HCT116 (cell line): ENCODE measurements at regions not wholly inside any gene's neighbourhood (a gene's known extent, or its start where the extent isn't known, plus 50 kb on each side); places are given as distances from the start of the nearest gene placed in this dataset.

Source experiments
- ATAC-seq: fragments of 200-7000 bp; cut with Tn5 transposase; 2 replicates; pipeline ENCODE4 v1.9.1; 2020; ENCODE audit warnings: mild to moderate bottlenecking, moderate library complexity
- BruUV-seq: library from RNA; stranded (reverse); fragments of 400-500 nt; replicated peaks from 2 replicates; lab custom pipeline; 2021; lab: Mats Ljungman, UMichigan
- CTCF ChIA-PET: fragments of 300-600 bp; sonication (Branson Sonifier 250); formaldehyde crosslinking; loops from one replicate; lab custom pipeline; 2021; ENCODE audit warnings: antibody characterized with exemption; lab: Charles Lee
- POLR2A ChIA-PET: fragments of 300-600, 350-600 bp; sonication (Branson Sonifier 250); formaldehyde crosslinking; loops from one replicate; lab custom pipeline; 2021; ENCODE audit warnings: antibody characterized with exemption; lab: Charles Lee
- RAD21 ChIA-PET, 2 experiments: fragments of 300-600 bp; sonication (Branson Sonifier 250); formaldehyde crosslinking; loops; one replicate each; lab custom pipeline; 2023; ENCODE audit warnings: low total read pairs in 2 of 2; ENCODE audit not compliant: uncharacterized antibody in 2 of 2, unreplicated experiment in 2 of 2, low non-redundant PET in 1 of 2; lab: Charles Lee
- DNase-seq: peaks from one replicate; pipeline ENCODE4 v3.0.0-alpha.2; 2010; ENCODE audit warnings: low read depth, low spot score
- H2AFZ ChIP-seq: fragments of 200-600 bp; shearing (Covaris generic), sonication (generic); 2 replicates; pipeline ENCODE4 v1.6.1; 2017; ENCODE audit warnings: low read depth, mixed run types, mixed read lengths, antibody characterized with exemption, low read length; ENCODE audit not compliant: poor library complexity, severe bottlenecking
- H3K27ac ChIP-seq: 2 replicates; pipeline ENCODE4 v1.5.1; 2012; ENCODE audit warnings: low read depth, low read length
- H3K27me3 ChIP-seq: fragments of 200-600 bp; sonication (generic); 2 replicates; pipeline ENCODE4 v1.6.1; 2016; ENCODE audit warnings: mixed run types, low read length, mixed read lengths; ENCODE audit not compliant: insufficient read depth
- H3K36me3 ChIP-seq, 2 experiments: fragments of 200-500 bp in 1 of 2; fragments of 200-600 bp in 1 of 2; sonication (Bioruptor generic) in 1 of 2; sonication (generic) in 1 of 2; 2 replicates each; pipeline versions ENCODE4 v1.5.1 to v1.6.1; 2014 to 2016; ENCODE audit warnings: low read length in 2 of 2, inconsistent platforms in 1 of 2, mixed read lengths in 1 of 2, mixed run types in 1 of 2; ENCODE audit not compliant: insufficient read depth in 2 of 2, control insufficient read depth in 1 of 2
- H3K4me1 ChIP-seq, 2 experiments: fragments of 200-600 bp in 1 of 2; sonication (generic) in 1 of 2; 2 replicates each; pipeline versions ENCODE4 v1.5.1 to v1.6.1; 2012 to 2017; ENCODE audit warnings: low read length in 2 of 2, inconsistent platforms in 1 of 2, mild to moderate bottlenecking in 1 of 2, mixed read lengths in 1 of 2, mixed run types in 1 of 2, moderate library complexity in 1 of 2; ENCODE audit not compliant: insufficient read depth in 2 of 2, control insufficient read depth in 1 of 2
- H3K4me2 ChIP-seq: fragments of 200-600 bp; sonication (generic); 2 replicates; pipeline ENCODE4 v1.6.1; 2017; ENCODE audit warnings: mixed run types, low read length, mixed read lengths
- H3K4me3 ChIP-seq, 2 experiments: fragments of 200-600 bp in 1 of 2; sonication (generic) in 1 of 2; replicated peaks in 1 of 2; 2 replicates each; pipeline ENCODE4 v1.5.1; 2011 to 2016; ENCODE audit warnings: low read length in 2 of 2, control low read depth in 1 of 2, low read depth in 1 of 2, mild to moderate bottlenecking in 1 of 2, mixed read lengths in 1 of 2, mixed run types in 1 of 2
- H3K79me2 ChIP-seq: fragments of 200-600 bp; sonication (generic); 2 replicates; pipeline ENCODE4 v1.6.1; 2017; ENCODE audit warnings: mild to moderate bottlenecking, mixed run types, low read length, moderate library complexity, mixed read lengths; ENCODE audit not compliant: insufficient read depth
- H3K9ac ChIP-seq: fragments of 200-600 bp; sonication (generic); 2 replicates; pipeline ENCODE4 v1.6.1; 2016; ENCODE audit warnings: low read length, mixed read lengths
- H3K9me2 ChIP-seq: fragments of 200-600 bp; sonication (generic), shearing (Covaris generic); 2 replicates; pipeline ENCODE4 v1.6.1; 2017; ENCODE audit warnings: mixed run types, mild to moderate bottlenecking, moderate library complexity; ENCODE audit not compliant: insufficient read depth
- H3K9me3 ChIP-seq, 2 experiments: fragments of 200-500 bp in 1 of 2; fragments of 200-600 bp in 1 of 2; sonication (Bioruptor generic) in 1 of 2; sonication (generic) in 1 of 2; 2 replicates each; pipeline ENCODE4 v1.6.1; 2014 to 2017; ENCODE audit warnings: low read length in 2 of 2, mixed read lengths in 2 of 2, inconsistent platforms in 1 of 2, low read depth in 1 of 2, mild to moderate bottlenecking in 1 of 2, mixed run types in 1 of 2, moderate library complexity in 1 of 2; ENCODE audit not compliant: control insufficient read depth in 1 of 2, insufficient read depth in 1 of 2
- H4K20me1 ChIP-seq: fragments of 200-600 bp; sonication (generic), shearing (Covaris generic); 2 replicates; pipeline ENCODE4 v1.6.1; 2017; ENCODE audit warnings: mixed run types, mild to moderate bottlenecking, moderate library complexity; ENCODE audit not compliant: insufficient read depth
- CEBPB ChIP-seq: IDR thresholded peaks from 2 replicates; pipeline ENCODE4 v1.6.1; 2012; ENCODE audit warnings: low read depth
- EGR1 ChIP-seq: IDR thresholded peaks from 2 replicates; pipeline ENCODE4 v1.6.1; 2012; ENCODE audit warnings: low read depth
- EZH2 ChIP-seq: fragments of 200-600 bp; sonication (generic); IDR thresholded peaks from 2 replicates; pipeline ENCODE4 v1.6.1; 2017; ENCODE audit warnings: antibody characterized with exemption, mixed run types
- POLR2A ChIP-seq: IDR thresholded peaks from 2 replicates; pipeline ENCODE4 v1.7.0; 2011; ENCODE audit warnings: borderline replicate concordance; ENCODE audit not compliant: insufficient read depth, insufficient read length; ENCODE audit errors: extremely low read depth
- POLR2AphosphoS5 ChIP-seq: IDR thresholded peaks from 2 replicates; pipeline ENCODE4 v1.6.1; 2011; ENCODE audit warnings: mild to moderate bottlenecking, low read depth, low read length, moderate library complexity
- RAD21 ChIP-seq: IDR thresholded peaks from 2 replicates; pipeline ENCODE4 v1.6.1; 2012; ENCODE audit warnings: low read depth, mild to moderate bottlenecking
- SIN3A ChIP-seq: IDR thresholded peaks from 2 replicates; pipeline ENCODE4 v1.6.1; 2012; ENCODE audit warnings: low read depth
- SRF ChIP-seq: IDR thresholded peaks from 2 replicates; pipeline ENCODE4 v1.6.1; 2012; ENCODE audit warnings: low read depth
- YY1 ChIP-seq: IDR thresholded peaks from 2 replicates; pipeline ENCODE4 v1.6.1; 2011; ENCODE audit warnings: low read length, low read depth, moderate library complexity, mild to moderate bottlenecking; ENCODE audit not compliant: insufficient replicate concordance; ENCODE audit errors: extremely low read depth
- ZNF274 ChIP-seq: fragments of 200-500 bp; sonication (Bioruptor generic); IDR thresholded peaks from 2 replicates; pipeline ENCODE4 v1.6.1; 2014; ENCODE audit warnings: mild to moderate bottlenecking, low read depth, low read length, inconsistent platforms
- intact Hi-C: fragments of 100-400 bp; cut with micrococcal nuclease; formaldehyde crosslinking; loops from 2 replicates; pipeline ENCODE4 v1.10.0; 2022
- TF ChIP-seq, protein P1 (sequence below): IDR thresholded peaks from 2 replicates; pipeline ENCODE4 v1.6.1; 2012
- TF ChIP-seq, protein P2 (sequence below): IDR thresholded peaks from 2 replicates; pipeline ENCODE4 v1.6.1; 2012; ENCODE audit warnings: low read depth

- H3K9ac ChIP-seq: no peak overlapping the region
- H3K9me2 ChIP-seq: no peaks in the 10 kb centered on the region
- H3K4me3 ChIP-seq: no peak overlapping the region
- no peak overlapping the region for H3K27ac ChIP-seq
- H3K27me3 ChIP-seq: no peaks in the 10 kb centered on the region
- H3K4me1 ChIP-seq: peaks cover 3 to 21% of the 10 kb centered on the region in 2 experiments; a peak in 3 of 4 replicates
- BruUV-seq: no TSS peak
- TF ChIP-seq YY1: no peak
- no peak for TF ChIP-seq EGR1
- no peak for TF ChIP-seq RAD21
- TF ChIP-seq, all 23 proteins: peak for 0
- intact Hi-C loops: no loop called here
- ChIA-PET RAD21 (no interaction called here), POLR2A (no interaction called here), CTCF (no interaction called here)
- H3K79me2 ChIP-seq: no peaks in the 10 kb centered on the region
- H3K4me2 ChIP-seq: no peak overlapping the region
- DNase-seq (no peak), ATAC-seq (no peak)
- no peak overlapping the region for H2AFZ ChIP-seq
- H4K20me1 ChIP-seq: no peaks in the 10 kb centered on the region
- no peaks in the 10 kb centered on the region for H3K36me3 ChIP-seq
- no peaks in the 10 kb centered on the region for H3K9me3 ChIP-seq
These were observed 374.9 kb downstream of the PSAT1 start for GRCh38 chr9:78671785-78672184.

GRCh38 chr9:78674874-78675273 lies 377.9 kb downstream of the PSAT1 start:
- intact Hi-C loops: no loop called here
- TF ChIP-seq EGR1: no peak
- TF ChIP-seq, protein P1, sequence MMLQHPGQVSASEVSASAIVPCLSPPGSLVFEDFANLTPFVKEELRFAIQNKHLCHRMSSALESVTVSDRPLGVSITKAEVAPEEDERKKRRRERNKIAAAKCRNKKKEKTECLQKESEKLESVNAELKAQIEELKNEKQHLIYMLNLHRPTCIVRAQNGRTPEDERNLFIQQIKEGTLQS: no peak
- TF ChIP-seq ZNF274: no peak
- TF ChIP-seq POLR2AphosphoS5: no peak
- no peak for TF ChIP-seq POLR2A
- TF ChIP-seq EZH2: no peak
- no peak for TF ChIP-seq SIN3A
- TF ChIP-seq, protein P2, sequence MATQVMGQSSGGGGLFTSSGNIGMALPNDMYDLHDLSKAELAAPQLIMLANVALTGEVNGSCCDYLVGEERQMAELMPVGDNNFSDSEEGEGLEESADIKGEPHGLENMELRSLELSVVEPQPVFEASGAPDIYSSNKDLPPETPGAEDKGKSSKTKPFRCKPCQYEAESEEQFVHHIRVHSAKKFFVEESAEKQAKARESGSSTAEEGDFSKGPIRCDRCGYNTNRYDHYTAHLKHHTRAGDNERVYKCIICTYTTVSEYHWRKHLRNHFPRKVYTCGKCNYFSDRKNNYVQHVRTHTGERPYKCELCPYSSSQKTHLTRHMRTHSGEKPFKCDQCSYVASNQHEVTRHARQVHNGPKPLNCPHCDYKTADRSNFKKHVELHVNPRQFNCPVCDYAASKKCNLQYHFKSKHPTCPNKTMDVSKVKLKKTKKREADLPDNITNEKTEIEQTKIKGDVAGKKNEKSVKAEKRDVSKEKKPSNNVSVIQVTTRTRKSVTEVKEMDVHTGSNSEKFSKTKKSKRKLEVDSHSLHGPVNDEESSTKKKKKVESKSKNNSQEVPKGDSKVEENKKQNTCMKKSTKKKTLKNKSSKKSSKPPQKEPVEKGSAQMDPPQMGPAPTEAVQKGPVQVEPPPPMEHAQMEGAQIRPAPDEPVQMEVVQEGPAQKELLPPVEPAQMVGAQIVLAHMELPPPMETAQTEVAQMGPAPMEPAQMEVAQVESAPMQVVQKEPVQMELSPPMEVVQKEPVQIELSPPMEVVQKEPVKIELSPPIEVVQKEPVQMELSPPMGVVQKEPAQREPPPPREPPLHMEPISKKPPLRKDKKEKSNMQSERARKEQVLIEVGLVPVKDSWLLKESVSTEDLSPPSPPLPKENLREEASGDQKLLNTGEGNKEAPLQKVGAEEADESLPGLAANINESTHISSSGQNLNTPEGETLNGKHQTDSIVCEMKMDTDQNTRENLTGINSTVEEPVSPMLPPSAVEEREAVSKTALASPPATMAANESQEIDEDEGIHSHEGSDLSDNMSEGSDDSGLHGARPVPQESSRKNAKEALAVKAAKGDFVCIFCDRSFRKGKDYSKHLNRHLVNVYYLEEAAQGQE: no peak
- no peak for TF ChIP-seq RAD21
- no peak for TF ChIP-seq SRF
- no peak for TF ChIP-seq YY1
- no peak for TF ChIP-seq CEBPB
- Histone ChIP-seq H2AFZ (no peak overlapping the region), H3K36me3 (no peaks in the 10 kb centered on the region), H3K79me2 (no peaks in the 10 kb centered on the region), H3K4me2 (no peak overlapping the region), H3K27ac (no peak overlapping the region), H3K4me3 (no peak overlapping the region), H3K27me3 (no peaks in the 10 kb centered on the region), H3K4me1 (no peaks in the 10 kb centered on the region), H3K9me3 (no peaks in the 10 kb centered on the region), H4K20me1 (no peaks in the 10 kb centered on the region), H3K9me2 (no peaks in the 10 kb centered on the region), H3K9ac (no peak overlapping the region)
- BruUV-seq: no TSS peak
- ChIA-PET CTCF (no interaction called here), POLR2A (interaction anchor here (0.7 kb wide), 1 partner anchor 34 kb away, joined by 3 read pairs; no protein-coding TSS in a partner anchor), RAD21 (no interaction called here)
- ATAC-seq: no peak
- DNase-seq: no peak
